B cell (primary cell): ENCODE measurements at regions not wholly inside any gene's neighbourhood (a gene's known extent, or its start where the extent isn't known, plus 50 kb on each side); places are given as distances from the start of the nearest gene placed in this dataset.

ENCODE experiments used
- ATAC-seq: fragments of 200-7000 bp; cut with Tn5 transposase; one replicate; pipeline ENCODE4 v1.10.0; 2021; ENCODE audit warnings: low read depth, mild to moderate bottlenecking, moderate number of reproducible peaks, moderate library complexity
- CTCF ChIA-PET: fragments of 350-600 bp; sonication (Branson Sonifier 250); formaldehyde crosslinking; loops from one replicate; lab custom pipeline; 2021; ENCODE audit warnings: antibody characterized with exemption, inconsistent platforms; lab: Charles Lee
- POLR2A ChIA-PET: fragments of 350-600 bp; sonication (Branson Sonifier 250); formaldehyde crosslinking; loops from one replicate; lab custom pipeline; 2021; ENCODE audit warnings: antibody characterized with exemption; lab: Charles Lee
- DNase-seq: peaks from one replicate; pipeline ENCODE4 v3.0.0; 2013
- H2AFZ ChIP-seq: 2 replicates; pipeline ENCODE4 v1.6.1; 2012; ENCODE audit warnings: mild to moderate bottlenecking, low read depth, low read length; ENCODE audit not compliant: insufficient read depth, poor library complexity, severe bottlenecking
- H3K27ac ChIP-seq, 2 donors: 1 replicate in 1 of 2; 2 replicates in 1 of 2; pipeline ENCODE4 v1.5.1; 2012 to 2013; ENCODE audit warnings: low read length in 2 of 2, mild to moderate bottlenecking in 2 of 2, moderate library complexity in 1 of 2
- H3K27me3 ChIP-seq, 4 experiments: fragments of 200-600 bp in 1 of 4; sonication (generic) in 1 of 4; replicated peaks in 1 of 4; 1 replicate in 2 of 4; 2 replicates in 2 of 4; pipeline versions ENCODE4 v1.6.1 to v1.7.0; 2013 to 2016; ENCODE audit warnings: low read length in 3 of 4, mild to moderate bottlenecking in 2 of 4, mixed read lengths in 1 of 4, moderate library complexity in 1 of 4; ENCODE audit not compliant: insufficient read depth in 4 of 4, control insufficient read depth in 3 of 4; ENCODE audit errors: control extremely low read depth in 1 of 4
- H3K36me3 ChIP-seq, 2 experiments: replicated peaks in 1 of 2; 1 replicate in 1 of 2; 2 replicates in 1 of 2; pipeline versions ENCODE4 v1.6.1 to v1.7.1; 2013; ENCODE audit warnings: low read length in 1 of 2; ENCODE audit not compliant: insufficient read depth in 2 of 2, control insufficient read depth in 1 of 2; ENCODE audit errors: control extremely low read depth in 1 of 2, extremely low read depth in 1 of 2
- H3K4me1 ChIP-seq, 2 donors: fragments of 200-600 bp in 1 of 2; sonication (generic) in 1 of 2; 1 replicate in 1 of 2; 2 replicates in 1 of 2; pipeline versions ENCODE4 v1.5.1 to v1.6.1; 2013 to 2017; ENCODE audit warnings: low read length in 2 of 2; ENCODE audit not compliant: control insufficient read depth in 2 of 2, insufficient read depth in 2 of 2
- H3K4me2 ChIP-seq: replicated peaks from 2 replicates; pipeline ENCODE3; 2012; ENCODE audit warnings: mild to moderate bottlenecking, low read depth, low read length; ENCODE audit not compliant: poor library complexity, severe bottlenecking
- H3K4me3 ChIP-seq, 5 experiments: fragments of 200-600 bp in 1 of 5; sonication (generic) in 1 of 5; 1 replicate in 3 of 5; 2 replicates in 2 of 5; pipeline versions ENCODE4 v1.5.1 to v1.7.0; 2011 to 2016; ENCODE audit warnings: low read length in 4 of 5, mild to moderate bottlenecking in 4 of 5, low read depth in 2 of 5, control low read depth in 1 of 5, moderate library complexity in 1 of 5; ENCODE audit not compliant: insufficient read depth in 1 of 5; ENCODE audit errors: control extremely low read depth in 1 of 5, extremely low read depth in 1 of 5
- H3K79me2 ChIP-seq: fragments of 200-600 bp; sonication (generic); one replicate; pipeline ENCODE4 v1.6.0; 2016; ENCODE audit warnings: low read length; ENCODE audit not compliant: control insufficient read depth, insufficient read depth
- H3K9ac ChIP-seq: fragments of 200-600 bp; sonication (generic); 2 replicates; pipeline ENCODE4 v1.6.1; 2017; ENCODE audit warnings: mild to moderate bottlenecking, low read length, moderate library complexity
- H3K9me3 ChIP-seq, 3 donors: one replicate each; pipeline versions ENCODE4 v1.6.1 to v1.7.1; 2013; ENCODE audit warnings: low read length in 2 of 3; ENCODE audit not compliant: control insufficient read depth in 2 of 3, insufficient read depth in 1 of 3; ENCODE audit errors: control extremely low read depth in 1 of 3
- H4K20me1 ChIP-seq: 2 replicates; pipeline ENCODE4 v1.6.0; 2012; ENCODE audit warnings: mild to moderate bottlenecking, low read length; ENCODE audit not compliant: insufficient read depth, control insufficient read depth, poor library complexity, severe bottlenecking
- H3K27ac Mint-ChIP-seq: one replicate; pipeline ENCODE4 v1.8.0; 2021; ENCODE audit warnings: mixed read lengths
- H3K27me3 Mint-ChIP-seq: one replicate; pipeline ENCODE4 v1.8.0; 2021; ENCODE audit warnings: mixed read lengths
- H3K4me1 Mint-ChIP-seq: one replicate; pipeline ENCODE4 v1.8.0; 2021; ENCODE audit warnings: mixed read lengths
- H3K4me3 Mint-ChIP-seq: one replicate; pipeline ENCODE4 v1.8.0; 2021; ENCODE audit warnings: mixed read lengths
- H3K9me3 Mint-ChIP-seq: one replicate; pipeline ENCODE4 v1.8.0; 2022; ENCODE audit warnings: mixed read lengths; ENCODE audit not compliant: insufficient read depth
- CTCF ChIP-seq: fragments of 200-600 bp; IDR thresholded peaks from one replicate; pipeline ENCODE4 v1.8.0; 2022; ENCODE audit warnings: antibody characterized with exemption, mild to moderate bottlenecking
- EZH2 ChIP-seq: IDR thresholded peaks from 2 replicates; pipeline ENCODE4 v1.6.1; 2012; ENCODE audit warnings: borderline replicate concordance, low read depth, mild to moderate bottlenecking, moderate library complexity, low read length; ENCODE audit not compliant: insufficient read depth, poor library complexity, severe bottlenecking
- whole genome bisulfite sequencing: methylation state at CpG from one replicate; pipeline ENCODE4 v1.1.5; 2013; ENCODE audit warnings: missing lambda C conversion rate; ENCODE audit not compliant: insufficient coverage; 5-methylcytosine and 5-hydroxymethylcytosine counted together
- intact Hi-C: fragments of 100-400 bp; cut with micrococcal nuclease; formaldehyde crosslinking; loops from one replicate; pipeline ENCODE4 v1.10.0; 2022

GRCh38 chr5:133905424-133905823 lies 63.0 kb downstream of the C5orf15 start:
- TF ChIP-seq EZH2 (no peak), CTCF (no peak)
- intact Hi-C loops: no loop called here
- Mint-ChIP-seq H3K4me3 (no peak overlapping the region), H3K27ac (no peak overlapping the region), H3K9me3 (no peaks in the 10 kb centered on the region), H3K4me1 (peaks cover 20% of the 10 kb centered on the region), H3K27me3 (no peaks in the 10 kb centered on the region)
- Histone ChIP-seq H3K4me1 (peaks cover 0 to 12% of the 10 kb centered on the region in 2 donors), H3K4me3 (no peak overlapping the region), H3K27me3 (no peaks in the 10 kb centered on the region), H3K27ac (no peak overlapping the region), H3K9me3 (no peaks in the 10 kb centered on the region), H2AFZ (no peak overlapping the region), H3K36me3 (no peaks in the 10 kb centered on the region), H3K9ac (no peak overlapping the region), H4K20me1 (no peaks in the 10 kb centered on the region), H3K4me2 (no peak overlapping the region), H3K79me2 (no peaks in the 10 kb centered on the region)
- no peak for DNase-seq
- ChIA-PET POLR2A (no interaction called here), CTCF (interaction anchor here (0.6 to 3.9 kb wide), 9 partner anchors 8 to 482 kb away, joined by 3 to 62 read pairs (median 4); no protein-coding TSS in a partner anchor)
- WGBS: 87% methylated on average over 8 of the region's 8 CpGs
- no peak for ATAC-seq

- Histone ChIP-seq H2AFZ (no peak overlapping the region), H4K20me1 (no peaks in the 10 kb centered on the region), H3K27me3 (no peaks in the 10 kb centered on the region), H3K4me2 (no peak overlapping the region), H3K79me2 (no peaks in the 10 kb centered on the region), H3K9ac (no peak overlapping the region), H3K4me3 (no peak overlapping the region), H3K9me3 (no peaks in the 10 kb centered on the region), H3K27ac (no peak overlapping the region), H3K4me1 (peaks cover 0 to 12% of the 10 kb centered on the region in 2 donors), H3K36me3 (no peaks in the 10 kb centered on the region)
- Mint-ChIP-seq H3K4me1 (peaks cover 18% of the 10 kb centered on the region), H3K4me3 (no peak overlapping the region), H3K27ac (no peak overlapping the region), H3K27me3 (no peaks in the 10 kb centered on the region), H3K9me3 (no peaks in the 10 kb centered on the region)
- TF ChIP-seq EZH2: no peak
- no peak for TF ChIP-seq CTCF
- ATAC-seq (no peak), DNase-seq (no peak)
- ChIA-PET CTCF (interaction anchor here (0.9 to 3.9 kb wide), 4 partner anchors 30 to 481 kb away, joined by 4 to 62 read pairs (median 22); no protein-coding TSS in a partner anchor), POLR2A (no interaction called here)
- intact Hi-C loops: no loop called here
- WGBS: 93% methylated on average over 8 of the region's 8 CpGs
Observed at GRCh38 chr5:133904641-133905040, 63.8 kb downstream of the C5orf15 start.
